GM23338 (cell line): ENCODE measurements at regions not wholly inside any gene's neighbourhood (a gene's known extent, or its start where the extent isn't known, plus 50 kb on each side); places are given as distances from the start of the nearest gene placed in this dataset.

ENCODE experiments used
- ATAC-seq: fragments of 200-7000 bp; cut with Tn5 transposase; 3 replicates; pipeline ENCODE4 v1.9.1; 2020
- DNase-seq: peaks from one replicate; pipeline ENCODE4 v3.0.0-alpha.2; 2015; ENCODE audit warnings: low spot score
- H2AFZ ChIP-seq: fragments of 200-600 bp; sonication (generic); 2 replicates; pipeline ENCODE4 v1.8.0; 2016; ENCODE audit warnings: antibody characterized with exemption, mild to moderate bottlenecking, moderate library complexity
- H3F3A ChIP-seq: fragments of 200-600 bp; sonication (generic); replicated peaks from 2 replicates; pipeline ENCODE4 v1.8.0; 2017; ENCODE audit warnings: antibody characterized with exemption, mixed run types, low read depth
- H3K27ac ChIP-seq: fragments of 200-600 bp; sonication (generic); 2 replicates; pipeline ENCODE4 v1.6.1; 2016; ENCODE audit warnings: low read depth
- H3K27me3 ChIP-seq: fragments of 200-600 bp; sonication (generic); 2 replicates; pipeline ENCODE4 v1.8.0; 2016; ENCODE audit warnings: mild to moderate bottlenecking, mixed run types, moderate library complexity; ENCODE audit not compliant: insufficient read depth
- H3K36me3 ChIP-seq: fragments of 200-600 bp; sonication (generic); 2 replicates; pipeline ENCODE4 v1.8.0; 2016; ENCODE audit warnings: mild to moderate bottlenecking; ENCODE audit not compliant: insufficient read depth
- H3K4me1 ChIP-seq: fragments of 200-600 bp; sonication (generic); 2 replicates; pipeline ENCODE4 v1.8.0; 2016; ENCODE audit warnings: mild to moderate bottlenecking, moderate library complexity; ENCODE audit not compliant: insufficient read depth
- H3K4me2 ChIP-seq: fragments of 200-600 bp; sonication (generic); 2 replicates; pipeline ENCODE4 v1.7.1; 2017; ENCODE audit warnings: mixed run types
- H3K4me3 ChIP-seq: fragments of 200-600 bp; sonication (generic); 2 replicates; pipeline ENCODE4 v1.6.1; 2016; ENCODE audit warnings: mixed run types
- H3K79me2 ChIP-seq: fragments of 200-600 bp; sonication (generic); replicated peaks from 2 replicates; pipeline ENCODE4 v1.8.0; 2017; ENCODE audit warnings: mild to moderate bottlenecking; ENCODE audit not compliant: insufficient read depth
- H3K9me2 ChIP-seq: fragments of 200-600 bp; sonication (generic); 2 replicates; pipeline ENCODE4 v1.8.0; 2017; ENCODE audit not compliant: insufficient read depth
- H4K20me1 ChIP-seq: fragments of 200-600 bp; sonication (generic); replicated peaks from 2 replicates; pipeline ENCODE4 v1.8.0; 2017; ENCODE audit warnings: mild to moderate bottlenecking; ENCODE audit not compliant: insufficient read depth
- H3K27ac Mint-ChIP-seq: 2 replicates; pipeline ENCODE4 v1.8.0; 2020; ENCODE audit warnings: inconsistent platforms, mild to moderate bottlenecking, moderate library complexity, mixed read lengths
- H3K27me3 Mint-ChIP-seq: 3 replicates; pipeline ENCODE4 v1.8.0; 2022; ENCODE audit warnings: low read depth, mild to moderate bottlenecking, moderate library complexity, mixed read lengths, inconsistent platforms; ENCODE audit not compliant: insufficient read depth, poor library complexity
- H3K36me3 Mint-ChIP-seq: 3 replicates; pipeline ENCODE4 v1.8.0; 2021; ENCODE audit warnings: low read depth, mild to moderate bottlenecking, inconsistent platforms, moderate library complexity, mixed read lengths
- H3K4me1 Mint-ChIP-seq: 3 replicates; pipeline ENCODE4 v1.8.0; 2020; ENCODE audit warnings: mild to moderate bottlenecking, inconsistent platforms, mixed read lengths
- H3K4me3 Mint-ChIP-seq: 3 replicates; pipeline ENCODE4 v1.8.0; 2021; ENCODE audit warnings: moderate library complexity, mild to moderate bottlenecking, inconsistent platforms, mixed read lengths
- H3K9me3 Mint-ChIP-seq: 3 replicates; pipeline ENCODE4 v1.8.0; 2020; ENCODE audit warnings: moderate library complexity, mild to moderate bottlenecking, inconsistent platforms, mixed read lengths
- CREB1 ChIP-seq: fragments of 250-450 bp; sonication (Bioruptor Pico); IDR thresholded peaks from 2 replicates; pipeline ENCODE4 v1.5.0; 2020; ENCODE audit warnings: low read depth, mild to moderate bottlenecking, moderate library complexity
- CTCF ChIP-seq, 2 experiments: fragments of 200-600 bp in 1 of 2; sonication (generic) in 1 of 2; conservative IDR thresholded peaks; 2 replicates each; pipeline versions ENCODE4 v1.5.1 to v1.6.1; 2016 to 2017; ENCODE audit warnings: antibody characterized with exemption in 2 of 2, low read depth in 2 of 2, mild to moderate bottlenecking in 2 of 2, moderate library complexity in 1 of 2
- EZH2 ChIP-seq: fragments of 200-600 bp; sonication (generic); IDR thresholded peaks from one replicate; pipeline ENCODE4 v1.8.0; 2017; ENCODE audit warnings: antibody characterized with exemption, mild to moderate bottlenecking, low read depth; ENCODE audit not compliant: unreplicated experiment
- EZH2phosphoT487 ChIP-seq: fragments of 200-600 bp; sonication (generic); IDR thresholded peaks from one replicate; pipeline ENCODE4 v1.8.1; 2018; ENCODE audit warnings: antibody characterized with exemption; ENCODE audit not compliant: unreplicated experiment
- JUNB ChIP-seq: IDR thresholded peaks from one replicate; pipeline ENCODE4 v1.6.1; 2016; ENCODE audit warnings: antibody characterized with exemption; ENCODE audit not compliant: unreplicated experiment
- NANOG ChIP-seq: IDR thresholded peaks from 2 replicates; pipeline ENCODE4 v1.6.1; 2016; ENCODE audit warnings: antibody characterized with exemption, borderline replicate concordance
- POLR2AphosphoS5 ChIP-seq: IDR thresholded peaks from 2 replicates; pipeline ENCODE4 v1.6.1; 2016; ENCODE audit warnings: antibody characterized with exemption, low read depth
- STAT1 ChIP-seq: IDR thresholded peaks from one replicate; pipeline ENCODE4 v1.6.1; 2016; ENCODE audit warnings: antibody characterized with exemption; ENCODE audit not compliant: unreplicated experiment
- ZNF114 ChIP-seq: fragments of 250-450 bp; sonication (Bioruptor Pico); IDR thresholded peaks from 2 replicates; pipeline ENCODE4 v1.5.0; 2020; ENCODE audit warnings: mild to moderate bottlenecking, moderate library complexity
- ZNF331 ChIP-seq: fragments of 250-450 bp; sonication (Bioruptor Pico); IDR thresholded peaks from 2 replicates; pipeline ENCODE4 v1.5.0; 2020; ENCODE audit warnings: low read depth, mild to moderate bottlenecking, moderate library complexity
- ZNF462 ChIP-seq: fragments of 250-450 bp; sonication (Bioruptor Pico); IDR thresholded peaks from 2 replicates; pipeline ENCODE4 v1.5.0; 2020; ENCODE audit warnings: mild to moderate bottlenecking, moderate library complexity

GRCh38 chr7:17706734-17707133, 233.6 kb downstream of the SNX13 start:
- Histone ChIP-seq H3K4me1 (no peaks in the 10 kb centered on the region), H3K27ac (no peak overlapping the region), H2AFZ (no peak overlapping the region), H3K36me3 (no peaks in the 10 kb centered on the region), H3F3A (no peaks in the 10 kb centered on the region), H3K79me2 (no peaks in the 10 kb centered on the region), H3K4me2 (no peak overlapping the region), H3K4me3 (no peak overlapping the region), H4K20me1 (no peaks in the 10 kb centered on the region), H3K9me2 (no peaks in the 10 kb centered on the region), H3K27me3 (no peaks in the 10 kb centered on the region)
- Mint-ChIP-seq H3K36me3 (no peaks in the 10 kb centered on the region), H3K27ac (no peak overlapping the region), H3K27me3 (peaks cover 2% of the 10 kb centered on the region), H3K9me3 (no peaks in the 10 kb centered on the region), H3K4me3 (no peak overlapping the region), H3K4me1 (peaks cover 14% of the 10 kb centered on the region; the same call in 2 of the 3 replicates)
- peak; percentile 86 for DNase-seq
- ATAC-seq, result peak; percentile 93
- TF ChIP-seq STAT1 (no peak), CTCF (conservative IDR thresholded peaks at IDR 0.05; ENCODE audit: low read depth in 2 of 2) (peak; percentile 75 to 89)

GRCh38 chr7:17709127-17709526, 231.2 kb downstream of the SNX13 start:
- no peaks in the 10 kb centered on the region for H3K9me2 ChIP-seq
- Mint-ChIP-seq H3K36me3 (no peaks in the 10 kb centered on the region), H3K27me3 (peaks cover 2% of the 10 kb centered on the region), H3K4me3 (no peak overlapping the region), H3K4me1 (peaks cover 14% of the 10 kb centered on the region; the same call in 2 of the 3 replicates), H3K9me3 (no peaks in the 10 kb centered on the region), H3K27ac (no peak overlapping the region; the same call in 1 of the 2 replicates)
- no peaks in the 10 kb centered on the region for H3K4me1 ChIP-seq
- no peak for TF ChIP-seq JUNB
- TF ChIP-seq ZNF462 (CRISPR knock-in tag), result no peak
- TF ChIP-seq EZH2phosphoT487, result no peak
- no peak for TF ChIP-seq CTCF (conservative IDR thresholded peaks at IDR 0.05; ENCODE audit: low read depth in 2 of 2)
- no peak for TF ChIP-seq POLR2AphosphoS5
- no peak for TF ChIP-seq ZNF331 (CRISPR knock-in tag)
- TF ChIP-seq STAT1, result no peak
- TF ChIP-seq EZH2, result no peak
- no peak for TF ChIP-seq CREB1
- TF ChIP-seq NANOG, result no peak
- no peak for TF ChIP-seq ZNF114 (CRISPR knock-in tag)
- H3K79me2 ChIP-seq, result no peaks in the 10 kb centered on the region
- H3K27ac ChIP-seq, result no peak overlapping the region
- no peaks in the 10 kb centered on the region for H4K20me1 ChIP-seq
- H3F3A ChIP-seq, result no peaks in the 10 kb centered on the region
- H3K4me3 ChIP-seq, result no peak overlapping the region
- H3K4me2 ChIP-seq, result no peak overlapping the region
- no peak; the same call in 2 of the 3 replicates for ATAC-seq
- peak overlapping the region; percentile 70 for H2AFZ ChIP-seq
- H3K27me3 ChIP-seq, result no peaks in the 10 kb centered on the region
- DNase-seq, result no peak
- no peaks in the 10 kb centered on the region for H3K36me3 ChIP-seq
